ENCODE measurements at regions not wholly inside any gene's neighbourhood (a gene's known extent, or its start where the extent isn't known, plus 50 kb on each side); places are given as distances from the start of the nearest gene placed in this dataset.
"Not testable (repeated sequence)": the region's sequence is repeated elsewhere in the genome, so short reads cannot be mapped to it uniquely, and the experiment has no call there.

GRCh38 chr11:129751511-129751910 is 64.1 kb upstream of the TMEM45B start:
- Histone ChIP-seq H3K56ac (ENCODE audit: extremely low read depth, insufficient read depth, low read length) (no peak overlapping the region), H2BK120ac (ENCODE audit: low read depth, low read length) (no peak overlapping the region), H4K91ac (ENCODE audit: insufficient read depth, low read depth, low read length) (no peak overlapping the region), H2BK15ac (ENCODE audit: low read depth, low read length) (no peak overlapping the region), H3K36me3 (ENCODE audit: control insufficient read depth, insufficient read depth, low read length) (no peaks in the 10 kb centered on the region), H3K27me3 (ENCODE audit: control insufficient read depth, insufficient read depth, low read length) (peaks cover 17% of the 10 kb centered on the region), H3K18ac (ENCODE audit: low read depth, low read length) (no peak overlapping the region), H4K5ac (ENCODE audit: low read depth, low read length) (no peak overlapping the region), H3K9me3 (ENCODE audit: control insufficient read depth, insufficient read depth, low read length) (no peaks in the 10 kb centered on the region), H4K20me1 (ENCODE audit: insufficient read depth, low read length) (no peaks in the 10 kb centered on the region), H3K4me1 (ENCODE audit: control insufficient read depth, insufficient read depth, low read length) (no peaks in the 10 kb centered on the region), H4K8ac (ENCODE audit: low read depth in 2 of 2, low read length in 2 of 2) (no peak overlapping the region), H3K9ac (ENCODE audit: low read depth, low read length) (no peak overlapping the region), H3K23ac (ENCODE audit: low read depth, low read length) (no peak overlapping the region), H3K79me1 (ENCODE audit: low read depth in 1 of 2, low read length in 2 of 2) (no peaks in the 10 kb centered on the region), H3K4me2 (ENCODE audit: low read depth, low read length) (no peak overlapping the region), H3K27ac (ENCODE audit: insufficient read depth, low read length) (no peak overlapping the region), H3K4me3 (ENCODE audit: insufficient read depth, low read depth, low read length) (no peak overlapping the region), H3K9me1 (ENCODE audit: insufficient read depth, low read length) (no peaks in the 10 kb centered on the region), H2BK5ac (ENCODE audit: low read depth, low read length, poor library complexity, severe bottlenecking) (no peak overlapping the region), H2AFZ (replicated peaks; ENCODE audit: low read length, poor library complexity) (no peak overlapping the region), H2BK20ac (ENCODE audit: low read depth, low read length) (no peak overlapping the region), H3K4ac (ENCODE audit: low read depth, low read length) (no peak overlapping the region), H3K14ac (replicated peaks; ENCODE audit: low read depth, low read length) (no peak overlapping the region), H2AK5ac (ENCODE audit: low read depth, low read length) (no peak overlapping the region), H2AK9ac (replicated peaks; ENCODE audit: low read depth, low read length, poor library complexity) (no peak overlapping the region)
- 100% methylated on average over 1 of the region's 3 CpGs; no CpG with 5 or more reads in 1 of the 2 experiments for WGBS, 2 experiments (ENCODE audit: extremely low coverage in 2 of 2, insufficient read length in 1 of 2)
- POLR2A ChIA-PET (ENCODE audit: unreplicated experiment), result no interaction called here
- CTCF ChIA-PET, result interaction anchor here (1.2 to 1.6 kb wide), 3 partner anchors 9 to 402 kb away, joined by 3 to 4 read pairs (median 3); no protein-coding TSS in a partner anchor
- DNase-seq (no peak), ATAC-seq (ENCODE audit: low read depth) (no peak)
- in situ Hi-C loops (cut with MboI; ENCODE audit: low sequenced_read_pairs) (no loop called here), dilution Hi-C loops (cut with HindIII; ENCODE audit: low sequenced_read_pairs, unreplicated experiment) (no loop called here), intact Hi-C loops (cut with micrococcal nuclease) (loop anchor here (1.0 kb wide), 2 partner anchors 387 to 634 kb away; no protein-coding TSS in a partner anchor)
- TF ChIP-seq, protein P1, sequence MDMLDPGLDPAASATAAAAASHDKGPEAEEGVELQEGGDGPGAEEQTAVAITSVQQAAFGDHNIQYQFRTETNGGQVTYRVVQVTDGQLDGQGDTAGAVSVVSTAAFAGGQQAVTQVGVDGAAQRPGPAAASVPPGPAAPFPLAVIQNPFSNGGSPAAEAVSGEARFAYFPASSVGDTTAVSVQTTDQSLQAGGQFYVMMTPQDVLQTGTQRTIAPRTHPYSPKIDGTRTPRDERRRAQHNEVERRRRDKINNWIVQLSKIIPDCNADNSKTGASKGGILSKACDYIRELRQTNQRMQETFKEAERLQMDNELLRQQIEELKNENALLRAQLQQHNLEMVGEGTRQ (IDR thresholded peaks at IDR 0.05; ENCODE audit: low read depth, low read length), result no peak
- TF ChIP-seq MAFK (IDR thresholded peaks at IDR 0.05; ENCODE audit: low read depth, low read length), result no peak
- no TSS peak for BruUV-seq (replicated peaks)

DNA sequence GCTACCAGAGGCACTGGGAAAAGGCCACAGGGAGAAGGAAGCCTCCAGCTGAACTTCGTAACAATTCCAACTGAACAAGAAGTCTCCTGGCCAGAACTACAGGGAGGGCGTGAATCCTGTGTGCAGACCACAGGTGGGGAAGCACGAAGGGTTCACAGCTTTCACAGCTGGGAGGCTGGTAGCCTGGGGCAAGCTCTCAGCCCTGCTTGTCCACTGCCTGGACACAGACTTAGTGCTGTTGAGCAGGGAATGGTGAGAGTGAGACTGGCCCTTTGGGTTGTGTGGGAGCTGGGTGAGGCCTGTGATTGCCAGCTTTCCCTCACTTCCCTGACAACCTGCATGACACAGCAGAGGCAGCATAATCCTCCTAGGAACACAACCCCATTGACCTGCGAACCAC is 52.1 kb upstream of the TMEM45B start:
- no CpG with 5 or more reads among the region's 4 CpGs for WGBS, 2 experiments (ENCODE audit: extremely low coverage in 2 of 2, insufficient read length in 1 of 2)
- H2AK9ac ChIP-seq (replicated peaks; ENCODE audit: low read depth, low read length, poor library complexity); H3K9me3 ChIP-seq (ENCODE audit: control insufficient read depth, insufficient read depth, low read length); H3K56ac ChIP-seq (ENCODE audit: extremely low read depth, insufficient read depth, low read length); H4K5ac ChIP-seq (ENCODE audit: low read depth, low read length); H2BK20ac ChIP-seq (ENCODE audit: low read depth, low read length); H3K79me1 ChIP-seq (ENCODE audit: low read depth in 1 of 2, low read length in 2 of 2); H3K4me1 ChIP-seq (ENCODE audit: control insufficient read depth, insufficient read depth, low read length); H3K4me3 ChIP-seq (ENCODE audit: insufficient read depth, low read depth, low read length); H3K18ac ChIP-seq (ENCODE audit: low read depth, low read length); H2AFZ ChIP-seq (replicated peaks; ENCODE audit: low read length, poor library complexity); H3K9ac ChIP-seq (ENCODE audit: low read depth, low read length); H3K27me3 ChIP-seq (ENCODE audit: control insufficient read depth, insufficient read depth, low read length); H3K4me2 ChIP-seq (ENCODE audit: low read depth, low read length); in situ Hi-C loops (cut with MboI; ENCODE audit: low sequenced_read_pairs); H2BK120ac ChIP-seq (ENCODE audit: low read depth, low read length); H3K23ac ChIP-seq (ENCODE audit: low read depth, low read length); POLR2A ChIA-PET (ENCODE audit: unreplicated experiment); H3K9me1 ChIP-seq (ENCODE audit: insufficient read depth, low read length); H4K8ac ChIP-seq (ENCODE audit: low read depth in 2 of 2, low read length in 2 of 2); H2BK5ac ChIP-seq (ENCODE audit: low read depth, low read length, poor library complexity, severe bottlenecking); H2AK5ac ChIP-seq (ENCODE audit: low read depth, low read length); BruUV-seq (replicated peaks); DNase-seq; H3K36me3 ChIP-seq (ENCODE audit: control insufficient read depth, insufficient read depth, low read length); H3K4ac ChIP-seq (ENCODE audit: low read depth, low read length); dilution Hi-C loops (cut with HindIII; ENCODE audit: low sequenced_read_pairs, unreplicated experiment); ATAC-seq (ENCODE audit: low read depth); H4K91ac ChIP-seq (ENCODE audit: insufficient read depth, low read depth, low read length); H3K27ac ChIP-seq (ENCODE audit: insufficient read depth, low read length); H3K14ac ChIP-seq (replicated peaks; ENCODE audit: low read depth, low read length); H2BK15ac ChIP-seq (ENCODE audit: low read depth, low read length); CTCF ChIA-PET; H4K20me1 ChIP-seq (ENCODE audit: insufficient read depth, low read length); intact Hi-C loops (cut with micrococcal nuclease): not testable (repeated sequence)

Measured in IMR-90 (cell line).